MCF 10A (cell line): ENCODE measurements at regions not wholly inside any gene's neighbourhood (a gene's known extent, or its start where the extent isn't known, plus 50 kb on each side); places are given as distances from the start of the nearest gene placed in this dataset.
"Not testable (repeated sequence)": the region's sequence is repeated elsewhere in the genome, so short reads cannot be mapped to it uniquely, and the experiment has no call there.

Source experiments
- BruUV-seq: library from RNA; stranded (reverse); fragments of 400-500 nt; replicated peaks from 2 replicates; lab custom pipeline; 2021; lab: Mats Ljungman, UMichigan
- CTCF ChIA-PET: fragments of 300-600 bp; sonication (Branson Sonifier 250); formaldehyde crosslinking; extraction: SDS; loops from one replicate; lab custom pipeline; 2021; ENCODE audit warnings: antibody characterized with exemption, inconsistent platforms; lab: Yijun Ruan, JAX
- POLR2A ChIA-PET: fragments of 300-600, 350-650 bp; sonication (Branson Sonifier 250); formaldehyde crosslinking; extraction: SDS; loops from one replicate; lab custom pipeline; 2020; ENCODE audit warnings: antibody characterized with exemption, inconsistent platforms; lab: Yijun Ruan, JAX
- DNase-seq: peaks from one replicate; pipeline ENCODE4 v3.0.0-alpha.2; 2018; ENCODE audit not compliant: unreplicated experiment
- H3K27ac Mint-ChIP-seq: one replicate; pipeline ENCODE4 v1.8.0; 2022; ENCODE audit warnings: mild to moderate bottlenecking, low read depth, mixed read lengths; ENCODE audit not compliant: unreplicated experiment
- H3K27me3 Mint-ChIP-seq: one replicate; pipeline ENCODE4 v1.8.0; 2022; ENCODE audit warnings: mixed read lengths; ENCODE audit not compliant: insufficient read depth, unreplicated experiment
- H3K36me3 Mint-ChIP-seq: one replicate; pipeline ENCODE4 v1.8.0; 2022; ENCODE audit warnings: mild to moderate bottlenecking, moderate library complexity, mixed read lengths; ENCODE audit not compliant: insufficient read depth, unreplicated experiment
- H3K4me1 Mint-ChIP-seq: one replicate; pipeline ENCODE4 v1.8.0; 2022; ENCODE audit warnings: mixed read lengths; ENCODE audit not compliant: insufficient read depth, unreplicated experiment
- H3K4me3 Mint-ChIP-seq: one replicate; pipeline ENCODE4 v1.8.0; 2022; ENCODE audit warnings: mild to moderate bottlenecking, moderate library complexity, mixed read lengths; ENCODE audit not compliant: unreplicated experiment
- H3K9me3 Mint-ChIP-seq: one replicate; pipeline ENCODE4 v1.8.0; 2022; ENCODE audit warnings: mixed read lengths; ENCODE audit not compliant: unreplicated experiment
- CTCF ChIP-seq: fragments of 200-600 bp; IDR thresholded peaks from one replicate; pipeline ENCODE4 v1.8.0; 2022; ENCODE audit warnings: antibody characterized with exemption, mild to moderate bottlenecking; ENCODE audit not compliant: unreplicated experiment
- intact Hi-C: fragments of 100-400 bp; cut with micrococcal nuclease; formaldehyde crosslinking; loops from 2 replicates; pipeline ENCODE4 v1.14.1; 2022

- Mint-ChIP-seq H3K4me1 (no peaks in the 10 kb centered on the region), H3K9me3 (peaks cover 7% of the 10 kb centered on the region), H3K4me3 (no peak overlapping the region), H3K27ac (no peak overlapping the region), H3K36me3 (no peaks in the 10 kb centered on the region), H3K27me3 (no peaks in the 10 kb centered on the region)
- no peak for TF ChIP-seq CTCF
- intact Hi-C loops, result no loop called here
- ChIA-PET POLR2A (no interaction called here), CTCF (no interaction called here)
- BruUV-seq, result no TSS peak
- DNase-seq, result no peak
Measured at GRCh38 chr5:92694067-92694466, 887.0 kb downstream of the NR2F1-AS1 start.

GRCh38 chr5:92691955-92692354 is 889.1 kb downstream of the NR2F1-AS1 start:
- H3K4me1 Mint-ChIP-seq, intact Hi-C loops: not testable (repeated sequence)

GRCh38 chr5:92687821-92688722 is 892.9 kb downstream of the NR2F1-AS1 start:
- no TSS peak for BruUV-seq
- peak; percentile 14 for DNase-seq
- H3K9me3 Mint-ChIP-seq, result peaks cover 7% of the 10 kb centered on the region
- intact Hi-C loops, result no loop called here
- no peak overlapping the region for H3K27ac Mint-ChIP-seq
- H3K27me3 Mint-ChIP-seq, result no peaks in the 10 kb centered on the region
- no peaks in the 10 kb centered on the region for H3K36me3 Mint-ChIP-seq
- ChIA-PET CTCF (interaction anchor here (0.6 to 1.2 kb wide), 5 partner anchors 45 to 1038 kb away, joined by 3 to 4 read pairs (median 3); no protein-coding TSS in a partner anchor), POLR2A (interaction anchor here (0.7 kb wide), 1 partner anchor 422 kb away, joined by 3 read pairs; no protein-coding TSS in a partner anchor)
- no peaks in the 10 kb centered on the region for H3K4me1 Mint-ChIP-seq
- no peak overlapping the region for H3K4me3 Mint-ChIP-seq
- TF ChIP-seq CTCF, result no peak

More at GRCh38 chr5:92691955-92692354, 889.1 kb downstream of the NR2F1-AS1 start:
- POLR2A ChIA-PET, H3K27me3 Mint-ChIP-seq, H3K9me3 Mint-ChIP-seq, H3K36me3 Mint-ChIP-seq, H3K27ac Mint-ChIP-seq, DNase-seq, H3K4me3 Mint-ChIP-seq, BruUV-seq: not testable (repeated sequence)
- CTCF ChIA-PET, result interaction anchor here (0.8 kb wide), 1 partner anchor 90 kb away, joined by 3 read pairs; no protein-coding TSS in a partner anchor

GRCh38 chr5:92678640-92679039 is 902.4 kb downstream of the NR2F1-AS1 start:
- POLR2A ChIA-PET, result no interaction called here
- intact Hi-C loops, result loop anchor here (10.0 kb wide), 1 partner anchor 156 kb away; no protein-coding TSS in a partner anchor
- TF ChIP-seq CTCF, result no peak
- no peaks in the 10 kb centered on the region for H3K4me1 Mint-ChIP-seq
- H3K9me3 Mint-ChIP-seq, result no peaks in the 10 kb centered on the region
- no peaks in the 10 kb centered on the region for H3K36me3 Mint-ChIP-seq
- no TSS peak for BruUV-seq
- no peak overlapping the region for H3K27ac Mint-ChIP-seq
- H3K4me3 Mint-ChIP-seq, result no peak overlapping the region
- DNase-seq, result peak; percentile 24
- CTCF ChIA-PET, result interaction anchor here (0.6 to 1.6 kb wide), 5 partner anchors 11 to 1122 kb away, joined by 3 to 4 read pairs (median 4); partner anchors contain the start of gene NR2F1
- H3K27me3 Mint-ChIP-seq, result no peaks in the 10 kb centered on the region
